ENCODE measurements at regions not wholly inside any gene's neighbourhood (a gene's known extent, or its start where the extent isn't known, plus 50 kb on each side); places are given as distances from the start of the nearest gene placed in this dataset.

GRCh38 chr2:145329971-145330370, 810.1 kb upstream of the ZEB2 start:
- DNase-seq, result no peak

- no peak for DNase-seq
These were observed 805.6 kb upstream of the ZEB2 start for GRCh38 chr2:145325485-145325884.

GRCh38 chr2:145324748-145325147, 804.8 kb upstream of the ZEB2 start:
- DNase-seq, result no peak

GRCh38 chr2:145323512-145323911, 803.6 kb upstream of the ZEB2 start:
- DNase-seq, result no peak

GRCh38 chr2:145321344-145321743, 801.4 kb upstream of the ZEB2 start:
- no peak for DNase-seq

GRCh38 chr2:145316496-145316895, 796.6 kb upstream of the ZEB2 start:
- DNase-seq, result no peak

- DNase-seq, result no peak
These were observed 795.1 kb upstream of the ZEB2 start for GRCh38 chr2:145315053-145315452.

GRCh38 chr2:145314119-145314633, 794.3 kb upstream of the ZEB2 start:
- no peak for DNase-seq

GRCh38 chr2:145305889-145306288, 786.0 kb upstream of the ZEB2 start:
- DNase-seq, result no peak

- no peak for DNase-seq
These were observed 784.6 kb upstream of the ZEB2 start for GRCh38 chr2:145304501-145304900.

- no peak for DNase-seq
These were observed 783.6 kb upstream of the ZEB2 start for GRCh38 chr2:145303536-145303935.

- DNase-seq, result no peak
These were observed 783.0 kb upstream of the ZEB2 start for GRCh38 chr2:145302886-145303285.

- DNase-seq, result no peak
These were observed 782.5 kb upstream of the ZEB2 start for GRCh38 chr2:145302451-145302850.

GRCh38 chr2:145299368-145299767, 779.4 kb upstream of the ZEB2 start:
- DNase-seq, result no peak

GRCh38 chr2:145292166-145292565, 772.2 kb upstream of the ZEB2 start:
- no peak for DNase-seq

- no peak for DNase-seq
These were observed 771.1 kb upstream of the ZEB2 start for GRCh38 chr2:145290986-145291385.

GRCh38 chr2:145289946-145290345, 770.0 kb upstream of the ZEB2 start:
- DNase-seq, result no peak

GRCh38 chr2:145288650-145289496, 769.0 kb upstream of the ZEB2 start:
- DNase-seq, result no peak

- DNase-seq, result no peak
These were observed 767.8 kb upstream of the ZEB2 start for GRCh38 chr2:145287736-145288135.

GRCh38 chr2:145286716-145287275, 766.9 kb upstream of the ZEB2 start:
- no peak for DNase-seq

GRCh38 chr2:145284551-145284950, 764.6 kb upstream of the ZEB2 start:
- no peak for DNase-seq

- no peak for DNase-seq
These were observed 763.2 kb upstream of the ZEB2 start for GRCh38 chr2:145283131-145283530.

- DNase-seq, result no peak
These were observed 758.0 kb upstream of the ZEB2 start for GRCh38 chr2:145277922-145278321.

- DNase-seq, result no peak
These were observed 753.9 kb upstream of the ZEB2 start for GRCh38 chr2:145273840-145274239.

GRCh38 chr2:145268931-145269330, 749.0 kb upstream of the ZEB2 start:
- no peak for DNase-seq
